Left forelimb (tissue), 1 donor: ENCODE measurements at regions not wholly inside any gene's neighbourhood (a gene's known extent, or its start where the extent isn't known, plus 50 kb on each side); places are given as distances from the start of the nearest gene placed in this dataset.

Source experiments
- DNase-seq: peaks from one replicate; pipeline ENCODE4 v3.0.0-alpha.2; 2018; ENCODE audit warnings: low spot score

DNA sequence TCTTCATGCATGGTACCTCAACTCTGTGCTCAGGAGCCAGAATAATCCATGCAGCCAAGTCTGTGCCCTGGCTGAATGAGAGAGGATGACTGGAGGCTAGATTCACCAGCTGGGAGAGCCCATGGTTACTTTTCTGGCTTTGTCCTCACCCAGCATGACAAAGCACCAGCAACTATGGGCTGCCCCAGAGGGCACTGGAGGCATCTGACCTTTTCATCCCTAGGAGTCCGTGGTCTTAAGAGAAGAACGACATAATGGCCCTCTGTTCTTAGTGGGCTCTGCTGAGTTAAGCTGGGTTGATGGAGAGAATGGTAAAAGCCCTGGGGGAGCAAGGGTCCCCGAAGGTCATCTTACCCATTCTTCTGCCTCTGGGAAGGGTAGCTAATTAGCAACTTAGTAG, 54.6 kb upstream of the TNP1 start:
- DNase-seq = peak; percentile 47

DNA sequence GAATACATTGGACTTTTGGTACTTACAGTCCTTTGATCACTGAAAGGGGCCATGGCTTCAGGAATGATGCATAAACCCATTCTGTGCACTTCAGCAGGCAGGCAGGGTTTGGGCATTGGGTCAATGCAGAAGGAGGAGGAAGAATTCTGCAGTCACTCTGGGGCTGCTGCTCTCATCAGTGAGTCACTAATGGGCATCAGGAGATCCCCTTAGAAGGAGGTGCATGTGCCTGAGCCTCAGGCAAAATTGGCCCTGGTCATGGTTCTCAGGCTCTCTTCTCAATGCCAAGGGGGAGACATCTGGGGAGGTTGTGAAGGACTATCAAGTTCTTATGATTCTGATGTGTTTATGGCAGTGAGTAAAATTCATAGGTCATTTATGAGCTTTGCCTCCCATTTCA, 52.0 kb upstream of the TNP1 start:
- no peak for DNase-seq

GRCh38 chr2:216911008-216911407, 51.1 kb upstream of the TNP1 start:
- no peak for DNase-seq

DNA sequence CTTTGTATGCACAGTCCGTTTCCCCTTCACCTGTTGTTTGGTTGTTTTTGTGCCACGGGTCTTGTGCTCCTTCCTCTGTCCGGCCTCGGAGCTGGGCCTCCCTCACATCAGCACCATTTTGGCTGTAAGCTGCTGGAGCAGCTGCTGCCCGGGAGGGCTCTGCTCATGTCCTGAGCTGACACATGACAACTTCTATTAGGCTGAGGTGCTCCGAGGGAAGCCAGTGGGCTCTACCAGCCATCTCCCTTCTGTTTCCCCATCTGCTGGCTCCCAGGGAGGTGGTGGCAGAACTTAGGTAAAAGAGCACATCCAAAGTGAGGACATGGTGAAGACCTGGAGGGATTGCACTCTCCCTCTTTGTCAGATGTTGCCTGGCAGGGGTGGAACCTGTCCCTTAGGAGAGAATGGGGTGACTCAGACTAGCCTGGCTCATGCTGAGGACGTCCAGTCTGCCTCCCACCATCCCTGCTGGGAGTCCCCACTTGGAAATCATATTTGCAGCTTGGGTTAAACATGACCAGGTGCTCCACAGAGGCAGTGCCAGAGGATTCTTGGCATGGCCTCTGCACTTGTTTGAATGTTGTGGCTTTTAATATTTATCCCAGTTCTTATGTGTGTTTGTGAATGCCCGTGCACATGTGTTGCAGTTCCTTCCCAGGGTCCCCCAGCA, 49.8 kb upstream of the TNP1 start:
- no peak for DNase-seq
